ENCODE measurements at regions not wholly inside any gene's neighbourhood (a gene's known extent, or its start where the extent isn't known, plus 50 kb on each side); places are given as distances from the start of the nearest gene placed in this dataset.

DNA sequence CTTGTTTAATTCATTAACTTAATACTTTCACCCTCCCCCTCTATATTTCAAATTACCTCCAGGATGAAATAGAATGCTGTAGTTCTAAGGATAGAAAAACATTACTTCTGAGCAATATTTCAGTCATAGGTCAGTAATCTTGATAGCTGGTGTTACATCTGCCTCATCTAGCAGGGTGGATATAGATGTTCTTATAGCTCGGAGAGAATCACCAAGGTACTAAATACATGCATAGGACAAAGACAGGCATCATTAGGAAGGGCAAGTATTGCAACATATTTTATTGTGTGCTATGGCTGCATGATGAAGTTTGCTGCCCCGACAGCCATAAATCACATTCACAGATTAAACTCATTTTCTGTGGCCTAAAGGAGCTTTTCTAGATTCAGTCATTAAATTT lies 601.0 kb downstream of the FGF9 start:
- TF ChIP-seq EZH2 (IDR thresholded peaks at IDR 0.05; ENCODE audit: borderline replicate concordance, insufficient read depth, low read depth, low read length, poor library complexity, severe bottlenecking) = no peak
- TF ChIP-seq, protein P1, sequence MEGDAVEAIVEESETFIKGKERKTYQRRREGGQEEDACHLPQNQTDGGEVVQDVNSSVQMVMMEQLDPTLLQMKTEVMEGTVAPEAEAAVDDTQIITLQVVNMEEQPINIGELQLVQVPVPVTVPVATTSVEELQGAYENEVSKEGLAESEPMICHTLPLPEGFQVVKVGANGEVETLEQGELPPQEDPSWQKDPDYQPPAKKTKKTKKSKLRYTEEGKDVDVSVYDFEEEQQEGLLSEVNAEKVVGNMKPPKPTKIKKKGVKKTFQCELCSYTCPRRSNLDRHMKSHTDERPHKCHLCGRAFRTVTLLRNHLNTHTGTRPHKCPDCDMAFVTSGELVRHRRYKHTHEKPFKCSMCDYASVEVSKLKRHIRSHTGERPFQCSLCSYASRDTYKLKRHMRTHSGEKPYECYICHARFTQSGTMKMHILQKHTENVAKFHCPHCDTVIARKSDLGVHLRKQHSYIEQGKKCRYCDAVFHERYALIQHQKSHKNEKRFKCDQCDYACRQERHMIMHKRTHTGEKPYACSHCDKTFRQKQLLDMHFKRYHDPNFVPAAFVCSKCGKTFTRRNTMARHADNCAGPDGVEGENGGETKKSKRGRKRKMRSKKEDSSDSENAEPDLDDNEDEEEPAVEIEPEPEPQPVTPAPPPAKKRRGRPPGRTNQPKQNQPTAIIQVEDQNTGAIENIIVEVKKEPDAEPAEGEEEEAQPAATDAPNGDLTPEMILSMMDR (IDR thresholded peaks at IDR 0.05) = no peak

All from B cell (primary cell).